NCI-H524 (cell line): ENCODE measurements at regions not wholly inside any gene's neighbourhood (a gene's known extent, or its start where the extent isn't known, plus 50 kb on each side); places are given as distances from the start of the nearest gene placed in this dataset.

Experiments
- DNase-seq, 2 experiments: peaks; one replicate each; lab custom pipeline; 2025; lab: John Stamatoyannopoulos, UW

DNA sequence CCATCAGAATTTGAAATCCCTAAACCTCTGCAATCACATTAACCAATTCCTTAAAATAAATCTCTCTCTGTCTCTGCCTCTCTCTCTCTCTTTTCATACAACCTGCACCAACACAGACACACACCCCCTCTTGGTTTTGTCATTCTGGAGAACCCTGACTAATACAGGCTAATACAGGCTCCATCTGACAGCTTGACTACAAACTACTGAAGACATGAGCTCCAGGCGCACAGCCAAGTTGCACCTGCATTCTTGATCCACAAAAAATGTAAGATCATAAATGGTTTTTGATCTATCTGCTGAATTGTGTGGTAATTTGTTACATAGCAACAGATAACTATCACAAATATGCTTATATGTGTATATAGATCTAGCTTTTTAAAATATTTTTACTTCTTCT, 2414.2 kb downstream of the PCDH7 start:
- DNase-seq = peak in 1 of 2 experiments; percentile 5

- no peak for DNase-seq
Measured at GRCh38 chr4:33149658-33150524, 2429.7 kb downstream of the PCDH7 start.

- DNase-seq = no peak
Measured at GRCh38 chr4:33150525-33150910, 2430.3 kb downstream of the PCDH7 start.

- peak in 1 of 2 experiments; percentile 51 for DNase-seq
Measured at GRCh38 chr4:33160126-33160525, 2440.0 kb downstream of the PCDH7 start.

DNA sequence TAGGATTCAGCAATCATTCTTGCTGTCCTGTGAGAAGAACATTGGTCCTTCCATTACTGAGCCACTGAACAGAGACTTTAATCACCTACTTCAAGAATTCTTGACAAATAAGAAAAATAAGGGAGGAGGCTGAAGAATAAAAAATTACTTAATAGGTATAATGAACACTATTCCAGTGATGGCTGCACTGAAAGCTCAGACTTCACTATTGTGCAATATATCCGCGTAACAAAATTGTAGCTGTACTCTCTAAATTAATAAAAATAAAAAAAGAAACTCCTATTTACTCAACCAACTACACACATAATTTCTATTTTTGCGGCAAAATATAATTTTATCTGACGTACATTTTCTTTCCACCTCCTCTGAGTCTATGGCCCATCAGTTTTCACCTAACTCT, 2441.0 kb downstream of the PCDH7 start:
- DNase-seq = no peak

GRCh38 chr4:33162122-33162521, 2442.0 kb downstream of the PCDH7 start:
- DNase-seq = no peak

DNA sequence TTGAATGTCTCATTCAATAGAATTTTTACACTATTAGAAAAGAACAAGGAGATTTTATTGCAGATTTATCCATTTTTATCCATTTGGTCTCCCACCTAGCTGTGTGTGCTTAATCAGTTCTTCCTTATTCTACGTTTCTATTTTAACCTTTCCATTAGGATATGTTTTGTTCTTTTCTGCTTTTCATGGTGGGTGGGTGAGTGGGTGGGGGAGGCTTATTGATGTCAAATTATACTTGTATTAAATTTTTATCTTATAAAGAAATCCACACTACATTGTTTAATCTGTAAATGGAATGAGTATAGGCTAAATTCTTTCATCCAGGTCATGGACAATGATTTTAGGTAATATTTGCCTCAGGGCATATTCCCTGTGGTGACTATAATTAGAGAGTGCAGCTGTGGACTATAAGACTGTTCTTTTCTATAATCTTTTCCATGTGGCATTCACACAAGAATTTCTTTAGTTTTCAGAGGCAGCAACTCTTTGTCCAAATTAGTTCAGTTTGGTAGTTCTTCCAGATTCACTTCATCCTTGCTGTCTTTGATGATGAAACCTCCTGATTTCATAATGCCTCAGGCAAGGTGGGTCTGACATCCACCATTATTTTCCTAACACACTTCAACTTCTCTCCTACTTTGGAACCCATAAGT, 2451.8 kb downstream of the PCDH7 start:
- DNase-seq = no peak

GRCh38 chr4:33176566-33176965, 2456.4 kb downstream of the PCDH7 start:
- DNase-seq = no peak

DNA sequence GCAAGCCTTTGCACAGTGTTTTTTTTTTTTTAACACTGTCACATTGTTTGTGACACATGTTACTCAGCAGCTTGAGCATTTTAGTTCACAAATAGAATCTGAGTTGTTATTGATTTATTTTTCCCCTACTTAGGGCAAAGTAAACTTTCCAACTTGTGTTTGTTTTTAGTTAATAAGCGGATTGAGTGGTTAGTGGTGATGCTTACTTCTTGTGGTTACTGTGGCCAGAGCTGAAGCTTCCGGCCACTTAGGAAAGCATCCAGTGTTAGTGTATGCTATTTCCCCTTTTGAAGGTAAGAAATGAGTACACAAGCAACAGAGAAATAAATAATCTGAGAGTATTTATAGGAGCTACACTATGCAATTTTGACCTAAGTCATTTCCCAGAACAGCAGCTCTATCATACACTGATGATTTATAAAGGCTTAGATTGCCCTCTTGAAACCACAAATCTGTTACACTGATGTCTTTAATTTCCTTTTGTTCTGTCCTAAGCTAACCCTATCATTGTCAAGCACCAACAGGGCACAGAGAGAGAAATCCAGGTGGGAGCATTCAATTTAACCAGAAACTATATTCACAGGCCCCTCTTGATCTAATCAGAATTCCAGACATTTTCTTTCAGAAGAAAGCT, 2464.6 kb downstream of the PCDH7 start:
- DNase-seq = peak in 1 of 2 experiments; percentile 4

GRCh38 chr4:33187035-33187434, 2466.9 kb downstream of the PCDH7 start:
- DNase-seq = no peak

DNA sequence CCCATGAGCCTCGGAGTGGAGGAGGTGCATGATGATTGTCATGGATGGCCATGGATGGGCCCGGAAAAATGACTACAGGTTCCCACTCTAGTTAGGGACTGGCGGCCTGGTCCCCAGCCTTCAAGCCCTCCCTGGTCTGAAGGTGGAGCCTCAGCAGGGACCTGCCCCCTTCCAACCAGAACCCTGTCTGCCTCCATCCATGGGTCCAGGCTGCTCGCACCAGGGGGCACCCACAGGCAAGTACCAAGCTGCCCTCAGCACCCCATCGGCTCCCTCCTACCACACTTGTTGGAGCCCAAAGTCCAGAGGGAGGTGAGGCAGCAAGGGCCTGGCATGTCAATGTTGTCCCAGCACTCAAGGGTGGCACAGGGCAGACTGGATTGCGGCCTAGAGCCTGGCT, 2468.6 kb downstream of the PCDH7 start:
- no peak for DNase-seq

GRCh38 chr4:33189169-33189568, 2469.0 kb downstream of the PCDH7 start:
- no peak for DNase-seq

DNA sequence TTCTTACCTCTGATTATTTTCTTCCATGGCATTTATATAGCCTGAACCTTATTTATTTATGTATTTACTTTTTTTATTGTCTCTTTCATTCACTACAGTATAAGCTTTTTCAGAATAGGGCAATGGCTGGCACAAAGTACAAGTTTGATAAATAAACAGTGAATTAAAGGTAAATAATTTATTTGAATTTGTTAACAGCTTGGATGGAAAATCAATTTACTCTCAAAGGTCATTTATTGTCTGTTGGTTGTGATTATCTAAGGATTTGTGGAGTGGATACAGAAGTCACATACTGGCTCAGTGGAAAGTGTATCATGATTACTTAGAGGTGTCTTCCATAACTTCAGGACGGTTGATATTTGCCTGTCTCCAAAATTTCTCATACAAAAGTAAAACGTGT, 2472.9 kb downstream of the PCDH7 start:
- DNase-seq = no peak

- DNase-seq = no peak
Measured at GRCh38 chr4:33200377-33200776, 2480.2 kb downstream of the PCDH7 start.

- no peak for DNase-seq
Measured at GRCh38 chr4:33218238-33218637, 2498.1 kb downstream of the PCDH7 start.

DNA sequence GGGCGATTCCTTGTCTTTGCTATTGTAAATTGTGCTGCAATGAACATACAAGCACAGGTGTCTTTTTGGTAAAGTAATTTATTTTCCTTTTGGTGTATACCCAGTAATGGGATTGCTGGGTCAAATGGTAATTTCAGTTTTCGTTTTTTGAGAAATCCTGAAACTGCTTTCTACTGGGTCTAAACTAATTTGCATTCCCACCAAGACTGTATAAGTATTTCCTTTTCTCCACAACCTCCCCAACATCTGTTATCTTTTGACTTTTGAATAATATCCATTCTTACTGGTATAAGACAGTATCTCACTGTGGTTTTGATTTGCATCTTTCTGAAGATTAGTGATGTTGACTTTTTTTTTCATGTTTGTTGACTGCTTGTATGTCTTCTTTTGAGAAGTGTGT, 2506.0 kb downstream of the PCDH7 start:
- DNase-seq = no peak

DNA sequence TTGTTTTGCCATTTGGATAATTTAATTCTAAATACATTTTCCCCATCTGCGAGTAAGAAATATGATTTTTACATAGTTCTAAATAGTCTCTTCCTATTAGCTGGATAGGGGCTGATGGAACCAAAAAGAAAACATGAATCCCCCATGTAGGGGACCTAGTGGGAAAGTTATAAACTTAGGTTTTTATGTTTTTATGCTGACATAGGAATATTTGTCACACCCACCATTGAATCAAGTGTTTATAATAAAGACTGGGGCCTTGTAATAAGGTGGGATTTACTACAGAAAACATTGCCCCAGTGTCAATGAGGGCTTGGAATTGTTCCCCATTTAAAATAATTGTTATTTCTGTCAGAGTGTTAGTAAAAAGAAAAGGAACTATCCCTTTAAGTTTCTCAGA, 2506.6 kb downstream of the PCDH7 start:
- no peak for DNase-seq

GRCh38 chr4:33255094-33255493, 2534.9 kb downstream of the PCDH7 start:
- DNase-seq = no peak

GRCh38 chr4:33255507-33255906, 2535.3 kb downstream of the PCDH7 start:
- no peak for DNase-seq

GRCh38 chr4:33262824-33263223, 2542.7 kb downstream of the PCDH7 start:
- DNase-seq = no peak

DNA sequence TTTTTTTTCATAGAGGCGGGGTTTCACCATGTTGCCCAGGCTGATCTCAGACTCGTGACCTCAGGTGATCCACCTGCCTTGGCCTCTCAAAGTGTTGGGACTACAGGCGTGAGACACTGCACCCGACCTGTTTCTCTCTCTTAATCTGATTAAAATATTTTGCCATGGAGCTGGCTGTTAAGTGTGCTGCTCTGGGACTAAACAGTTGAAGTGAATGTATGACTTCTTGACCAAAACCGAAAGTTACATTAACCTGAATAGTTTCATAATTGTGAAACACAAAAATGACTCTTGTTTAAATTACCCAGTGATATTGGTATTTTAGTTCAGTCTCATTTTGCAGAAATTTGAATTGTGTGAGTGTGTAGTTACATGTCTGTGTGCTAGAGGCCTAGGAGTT, 2548.6 kb downstream of the PCDH7 start:
- no peak for DNase-seq

DNA sequence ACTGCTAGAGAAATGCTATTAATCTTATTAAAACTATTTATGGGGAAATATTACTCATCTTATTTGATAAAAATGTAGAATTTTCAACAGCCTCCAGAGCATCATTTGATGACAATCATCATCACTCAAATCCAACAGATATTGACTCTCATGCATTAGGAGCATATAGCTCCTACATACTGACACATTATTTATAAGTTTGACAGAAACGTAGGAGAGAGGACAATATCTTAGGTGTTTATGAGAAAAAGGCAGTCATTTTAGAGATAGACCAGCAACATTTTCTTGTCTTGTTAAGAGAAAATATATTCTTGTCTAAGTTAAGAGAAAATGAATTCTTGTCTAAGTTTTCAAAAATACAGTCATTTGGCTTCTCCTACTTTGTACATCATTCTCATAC, 2550.2 kb downstream of the PCDH7 start:
- DNase-seq = no peak

DNA sequence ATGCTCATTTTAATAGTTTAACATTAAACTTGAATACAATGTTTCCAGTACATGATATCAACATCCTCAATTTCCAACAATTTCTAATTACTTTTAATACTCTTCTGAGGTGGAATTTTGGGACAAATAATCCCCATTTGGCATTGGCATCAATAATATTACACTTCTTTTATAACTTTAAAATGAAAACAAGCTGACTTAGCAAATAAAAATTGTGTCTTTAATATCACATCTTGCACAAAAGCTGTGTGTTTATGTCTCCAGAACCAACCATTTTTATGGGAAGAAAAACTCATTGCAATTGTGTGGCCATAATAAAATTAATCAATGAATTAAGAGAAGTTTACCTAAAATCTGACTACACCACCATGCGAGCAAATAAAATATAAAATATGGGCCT, 2552.6 kb downstream of the PCDH7 start:
- DNase-seq = no peak
